ENCODE measurements at regions not wholly inside any gene's neighbourhood (a gene's known extent, or its start where the extent isn't known, plus 50 kb on each side); places are given as distances from the start of the nearest gene placed in this dataset.
A peak's percentile ranks its signal among the peaks of the same experiment; 100 is the strongest.
"Not testable (repeated sequence)": the region's sequence is repeated elsewhere in the genome, so short reads cannot be mapped to it uniquely, and the experiment has no call there.

GRCh38 chr3:101999177-101999779, 150.0 kb downstream of the NFKBIZ start:
- DNase-seq = no peak

GRCh38 chr3:102000620-102001209, 151.4 kb downstream of the NFKBIZ start:
- DNase-seq = no peak

DNA sequence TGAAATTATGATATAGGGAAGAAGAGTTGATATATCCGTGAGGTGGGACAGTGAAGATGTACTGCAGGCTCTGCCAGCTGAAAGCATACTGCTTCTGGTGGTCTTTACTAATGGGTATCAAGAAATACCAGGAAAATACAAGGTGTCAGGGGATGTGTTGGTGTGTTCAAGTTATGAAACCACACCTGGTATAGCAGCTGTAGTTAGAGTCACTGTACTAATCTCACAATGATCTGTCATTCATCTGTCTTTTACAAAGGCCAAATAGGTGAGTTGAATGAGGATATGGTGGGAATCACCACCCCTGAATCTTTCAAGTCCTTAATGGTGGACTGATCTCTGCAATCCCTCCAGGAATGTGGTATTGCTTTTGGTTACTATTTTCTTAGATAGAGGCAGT, 152.7 kb downstream of the NFKBIZ start:
- DNase-seq = no peak

- DNase-seq = no peak
These were observed 155.2 kb downstream of the NFKBIZ start for GRCh38 chr3:102004561-102004960.

- no peak for DNase-seq
These were observed 156.2 kb downstream of the NFKBIZ start for GRCh38 chr3:102005551-102005950.

DNA sequence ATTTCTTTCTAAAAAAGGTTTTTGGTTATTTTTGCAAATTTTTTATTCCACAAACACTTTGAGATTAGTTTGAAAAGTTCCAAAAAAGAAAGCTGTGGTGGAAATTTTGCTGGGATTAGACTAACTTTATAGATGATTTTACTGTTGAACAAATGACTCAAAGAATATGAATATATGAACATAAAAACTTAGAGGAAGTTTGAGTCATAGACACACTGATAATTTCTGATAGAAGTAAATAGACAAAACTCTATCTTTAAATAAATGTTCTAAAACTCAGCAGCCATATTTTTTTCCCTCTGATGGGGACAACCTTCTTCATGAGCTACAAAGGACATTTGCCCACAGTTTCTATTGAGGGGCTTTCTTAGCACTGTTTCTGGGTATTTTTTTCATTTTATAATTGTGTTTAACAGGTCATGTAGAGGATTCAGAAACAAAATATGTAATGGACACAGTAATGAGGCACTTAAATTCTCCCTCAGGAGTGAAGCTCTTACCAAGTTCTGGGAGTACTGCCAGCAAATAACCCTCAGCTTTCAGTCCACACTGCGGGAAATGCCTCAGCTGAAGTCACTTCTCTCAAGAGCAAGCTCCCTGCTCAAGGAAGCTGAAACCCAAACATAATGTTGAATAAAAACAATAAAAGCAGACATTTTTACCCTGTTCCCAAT, 157.6 kb downstream of the NFKBIZ start:
- peak; percentile 17 for DNase-seq

GRCh38 chr3:102008436-102008835, 159.1 kb downstream of the NFKBIZ start:
- DNase-seq = not testable (repeated sequence)

GRCh38 chr3:102016417-102016816, 167.1 kb downstream of the NFKBIZ start:
- no peak for DNase-seq

DNA sequence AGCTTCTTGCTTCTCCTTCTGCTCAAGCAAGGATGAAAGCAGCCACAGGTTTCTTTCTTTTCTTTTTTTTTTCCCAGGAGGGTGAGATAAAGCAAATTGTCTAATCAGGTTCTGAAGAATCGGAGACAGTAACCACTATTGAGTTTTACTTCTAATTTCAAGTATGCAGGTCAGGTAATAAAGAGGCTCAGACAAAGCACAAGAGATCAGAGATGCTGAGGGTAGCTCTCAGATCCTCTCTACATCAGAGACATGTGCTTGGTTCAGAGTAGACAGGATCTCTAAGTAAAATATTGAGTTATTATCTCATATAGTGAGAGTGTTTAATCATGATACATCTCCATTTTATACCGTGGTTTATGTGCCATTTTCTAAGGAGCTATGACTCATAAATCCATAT, 168.5 kb downstream of the NFKBIZ start:
- no peak for DNase-seq

DNA sequence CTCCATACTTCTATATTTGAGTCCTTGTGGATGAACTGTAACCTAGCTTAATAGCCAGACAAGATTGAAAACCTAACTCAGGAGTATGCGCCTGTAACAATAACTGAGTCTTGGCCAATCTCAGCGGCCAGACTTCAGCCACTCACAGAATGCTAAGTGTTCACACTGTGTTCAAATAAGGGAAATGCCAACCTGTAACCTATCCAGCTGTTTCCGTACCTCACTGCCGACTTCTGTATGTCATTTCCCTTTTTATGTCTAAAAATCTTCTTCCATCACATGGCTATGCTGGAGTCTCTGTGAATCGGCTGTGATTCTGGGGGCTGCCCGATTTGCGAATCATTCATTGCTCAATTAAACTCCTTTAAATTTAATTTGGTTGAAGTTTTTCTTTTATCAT, 169.2 kb downstream of the NFKBIZ start:
- no peak for DNase-seq

- no peak for DNase-seq
These were observed 171.4 kb downstream of the NFKBIZ start for GRCh38 chr3:102020735-102021134.

DNA sequence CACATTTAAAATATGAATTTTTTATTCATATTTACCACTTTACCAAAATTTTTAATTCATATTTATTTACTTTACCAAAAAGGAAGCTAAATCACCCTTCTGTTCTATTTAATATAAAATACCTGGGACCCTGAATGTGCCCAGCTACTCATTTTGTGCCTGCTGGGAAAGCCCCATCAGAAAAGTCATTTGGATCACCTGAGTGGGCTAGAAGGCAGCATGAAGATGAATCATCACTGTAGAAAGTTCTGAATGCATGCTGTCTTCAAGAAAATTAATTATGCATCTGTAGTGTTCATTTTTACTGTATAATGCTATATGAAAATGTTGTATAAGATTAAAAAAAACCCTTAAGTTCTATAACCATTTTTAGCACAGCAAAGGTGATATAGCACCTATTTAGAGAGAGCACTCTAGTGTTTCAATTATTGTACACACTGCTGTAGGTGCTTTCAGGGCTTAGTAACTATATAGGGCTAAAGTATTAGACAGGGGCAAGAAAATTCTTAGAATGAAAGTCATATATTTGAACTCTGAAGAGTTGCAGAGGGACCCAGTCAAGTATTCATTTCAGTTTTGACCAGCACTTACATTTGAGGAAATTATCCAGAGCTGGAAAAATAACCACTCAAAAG, 175.1 kb downstream of the NFKBIZ start:
- no peak for DNase-seq

DNA sequence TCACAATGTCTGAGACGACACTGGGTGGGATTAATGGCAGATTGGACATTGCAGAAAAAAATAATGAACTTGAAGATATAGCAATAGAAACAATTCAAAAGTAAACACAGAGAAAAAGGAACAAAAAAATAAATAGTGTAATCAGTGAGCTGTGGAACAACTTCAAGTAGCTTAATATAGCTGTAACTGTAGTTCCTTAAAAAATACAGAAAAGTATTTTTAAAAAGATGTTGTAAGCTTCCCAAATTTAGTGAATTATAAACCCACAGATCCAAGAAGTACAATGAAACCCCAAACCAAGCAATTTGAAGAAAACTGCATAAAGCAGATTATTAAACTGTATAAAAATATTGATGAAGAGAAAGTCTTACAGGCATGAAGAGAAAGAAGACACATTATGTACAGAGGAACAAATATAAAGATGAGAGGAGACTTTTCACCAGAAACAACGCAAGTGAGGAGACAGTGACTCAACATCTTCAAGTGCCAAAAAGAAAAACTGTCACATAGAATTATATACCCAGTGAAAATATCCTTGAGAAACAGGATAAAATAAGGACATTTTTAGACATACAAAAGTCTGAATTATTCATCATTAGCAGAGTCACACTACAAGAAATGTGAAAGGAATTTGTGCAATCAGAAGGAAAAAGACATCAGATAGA, 176.4 kb downstream of the NFKBIZ start:
- DNase-seq = no peak

DNA sequence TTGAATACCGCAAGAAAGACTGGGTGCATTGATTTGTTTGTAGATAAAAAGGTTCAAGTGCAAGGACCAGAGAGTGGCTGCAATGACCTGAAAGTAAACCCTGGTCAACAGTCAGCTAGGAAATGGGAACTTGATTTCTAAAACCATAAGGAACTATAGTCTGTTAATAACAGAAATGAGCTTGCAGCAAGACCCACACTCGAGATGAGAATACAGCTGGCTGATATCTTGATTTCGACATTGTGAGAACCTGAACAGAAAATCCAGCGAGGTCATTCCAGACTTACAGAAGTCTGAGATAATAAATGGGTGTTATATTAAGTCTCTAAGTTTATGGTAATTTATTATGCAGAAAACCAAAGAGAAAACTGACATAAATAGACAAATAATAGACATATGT, 177.3 kb downstream of the NFKBIZ start:
- DNase-seq = no peak

GRCh38 chr3:102030661-102031060, 181.3 kb downstream of the NFKBIZ start:
- DNase-seq = no peak

DNA sequence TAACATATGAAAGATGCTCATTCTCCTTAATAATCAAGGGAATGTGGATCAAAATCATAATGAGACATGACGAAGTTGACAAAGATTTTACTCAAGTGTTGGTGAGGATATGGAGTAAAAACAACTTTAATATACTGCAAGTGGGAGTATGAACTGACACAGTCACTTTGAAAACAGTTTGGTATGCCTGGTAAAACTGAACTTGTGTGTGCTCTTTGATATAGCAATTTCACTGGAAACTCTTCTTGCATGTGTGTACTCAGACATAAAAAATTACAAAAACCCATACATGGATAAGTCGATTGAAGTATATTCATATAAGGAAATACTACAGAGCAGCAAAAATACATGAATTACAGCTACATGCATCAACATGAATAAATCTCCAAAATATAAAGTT, 182.5 kb downstream of the NFKBIZ start:
- no peak for DNase-seq

DNA sequence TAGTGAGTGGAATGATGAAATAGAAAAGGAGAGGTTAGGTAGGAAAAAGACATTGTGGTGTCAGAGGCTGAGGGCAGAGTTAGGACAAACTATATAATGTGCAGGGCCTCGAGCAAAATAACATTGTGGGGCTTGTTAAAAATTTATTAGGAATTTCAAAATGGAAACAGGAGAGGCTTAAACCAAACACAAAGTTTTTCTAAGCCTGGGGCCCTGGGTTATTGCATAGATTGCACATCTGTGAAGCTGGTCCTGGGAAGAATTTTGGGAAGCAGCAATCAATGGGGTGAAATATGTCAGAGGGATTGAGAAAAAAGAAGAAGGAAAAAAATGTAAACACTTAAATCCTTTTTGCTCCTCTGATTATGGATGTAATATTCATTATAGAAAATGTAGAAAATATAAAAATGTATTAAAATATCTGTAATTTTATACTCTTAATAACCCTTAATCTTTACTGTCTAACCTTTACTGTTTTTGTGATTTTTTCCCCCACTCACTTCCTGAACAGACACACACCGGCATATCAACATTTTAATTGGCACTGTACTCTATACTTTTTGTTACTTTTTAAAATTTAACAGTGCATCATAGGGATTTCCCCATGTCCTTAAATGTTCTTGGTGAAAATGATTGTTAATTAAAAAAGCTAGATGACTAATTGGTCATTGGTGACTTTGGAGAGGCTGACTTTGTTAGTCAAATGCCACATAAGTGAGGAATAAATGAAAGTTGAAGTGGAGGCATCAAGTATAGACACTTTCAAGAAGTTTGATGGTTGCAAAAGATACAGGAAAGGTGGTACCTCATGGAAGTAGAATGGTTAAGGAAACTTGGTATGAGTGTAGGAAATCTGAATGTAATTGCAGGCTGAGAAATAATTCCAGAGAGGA, 183.4 kb downstream of the NFKBIZ start:
- DNase-seq = no peak

DNA sequence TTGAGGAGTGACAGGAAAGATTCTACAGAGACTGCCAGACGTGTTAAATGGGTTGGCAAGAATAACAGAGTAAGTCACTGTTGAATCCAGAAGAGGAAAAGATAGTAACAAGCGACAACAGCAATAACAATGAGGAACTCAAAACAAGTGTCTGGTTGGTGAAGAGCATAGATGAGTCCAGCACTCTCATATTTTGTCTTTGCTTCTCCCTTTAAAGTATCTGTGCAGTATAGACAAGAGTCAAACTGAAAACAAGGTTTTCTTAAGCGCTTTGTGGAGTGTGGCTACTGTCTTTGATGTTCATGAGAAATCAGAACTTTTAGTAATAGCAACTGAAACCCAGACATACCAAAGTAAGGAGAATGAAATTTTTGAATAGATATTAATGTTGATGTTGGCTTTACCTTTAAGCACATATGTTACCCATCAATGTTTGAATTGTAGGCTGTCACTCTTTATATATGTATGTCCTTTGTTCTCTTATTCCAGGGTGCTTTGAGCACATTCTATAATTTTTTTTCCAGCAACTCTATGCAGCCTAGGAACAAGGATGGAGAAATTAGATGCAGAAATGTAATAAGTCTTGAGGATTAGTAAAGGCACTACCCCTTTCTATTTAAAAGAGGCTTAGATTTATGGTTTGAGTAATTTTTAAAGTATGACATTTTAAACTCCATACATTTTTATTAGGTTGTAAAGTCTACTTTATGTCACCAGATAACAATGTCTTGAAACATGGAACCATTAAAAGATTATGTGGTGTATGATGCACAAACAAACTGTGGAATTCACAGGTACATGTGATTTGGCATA, 185.5 kb downstream of the NFKBIZ start:
- no peak for DNase-seq

- DNase-seq = no peak
These were observed 186.7 kb downstream of the NFKBIZ start for GRCh38 chr3:102036017-102036416.

- DNase-seq = no peak
These were observed 187.2 kb downstream of the NFKBIZ start for GRCh38 chr3:102036472-102036871.

DNA sequence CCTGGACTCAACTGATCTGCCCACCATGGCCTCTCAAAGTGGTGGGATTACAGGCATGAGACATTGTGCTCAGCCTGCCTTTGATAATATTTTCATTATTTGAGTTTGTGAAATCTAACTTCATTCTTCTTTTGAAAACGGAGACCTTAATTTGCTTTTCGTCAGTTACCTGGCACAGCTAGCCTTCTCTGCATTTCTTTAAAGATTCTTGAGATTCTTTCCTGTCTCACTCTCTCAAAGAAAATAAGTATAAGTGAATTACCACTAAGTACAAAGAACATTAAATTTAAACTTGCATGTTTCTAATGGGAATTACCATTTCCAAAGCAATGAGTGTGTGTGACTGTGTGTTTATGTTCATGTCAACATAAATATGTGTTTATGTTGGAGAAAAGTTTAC, 187.9 kb downstream of the NFKBIZ start:
- DNase-seq = no peak

- DNase-seq = no peak
These were observed 188.5 kb downstream of the NFKBIZ start for GRCh38 chr3:102037791-102038190.
